AG10803 (cell line): ENCODE measurements at regions not wholly inside any gene's neighbourhood (a gene's known extent, or its start where the extent isn't known, plus 50 kb on each side); places are given as distances from the start of the nearest gene placed in this dataset.

Experiments used
- DNase-seq: peaks from one replicate; pipeline ENCODE4 v3.0.0; 2010; ENCODE audit warnings: low read depth
- H3K4me3 ChIP-seq: 2 replicates; pipeline ENCODE4 v1.5.1; 2011; ENCODE audit warnings: mild to moderate bottlenecking, low read length, control low read depth
- CTCF ChIP-seq: conservative IDR thresholded peaks from 2 replicates; pipeline ENCODE4 v1.5.1; 2011; ENCODE audit warnings: mild to moderate bottlenecking, low read length, control low read depth, inconsistent platforms

GRCh38 chr3:127137113-127137512 lies 55.8 kb upstream of the PRR23E start:
- no peak for TF ChIP-seq CTCF
- H3K4me3 ChIP-seq = no peak overlapping the region
- DNase-seq = no peak

GRCh38 chr3:127137757-127138536 lies 55.0 kb upstream of the PRR23E start:
- no peak for TF ChIP-seq CTCF
- no peak for DNase-seq
- H3K4me3 ChIP-seq = no peak overlapping the region

GRCh38 chr3:127139601-127140500 lies 53.1 kb upstream of the PRR23E start:
- TF ChIP-seq CTCF = no peak
- no peak overlapping the region for H3K4me3 ChIP-seq
- DNase-seq = no peak

- no peak overlapping the region for H3K4me3 ChIP-seq
- DNase-seq = no peak
- TF ChIP-seq CTCF = no peak
These were observed 52.1 kb upstream of the PRR23E start for GRCh38 chr3:127140501-127141460.

- DNase-seq = no peak
- TF ChIP-seq CTCF = no peak
These were observed 50.8 kb upstream of the PRR23E start for GRCh38 chr3:127141921-127142730.

More at GRCh38 chr3:127141921-127142730, 50.8 kb upstream of the PRR23E start:
- H3K4me3 ChIP-seq = no peak overlapping the region
